HTR-8/SVneo (cell line): ENCODE measurements at regions not wholly inside any gene's neighbourhood (a gene's known extent, or its start where the extent isn't known, plus 50 kb on each side); places are given as distances from the start of the nearest gene placed in this dataset.
A peak's percentile ranks its signal among the peaks of the same experiment; 100 is the strongest.

Experiments used
- DNase-seq: peaks from one replicate; pipeline ENCODE4 v3.0.0; 2011; ENCODE audit warnings: low spot score, mixed read lengths; ENCODE audit not compliant: insufficient read length
- FAIRE-seq: peaks from 2 replicates; lab custom pipeline; 2011; peaks lifted over from hg19 to GRCh38; lab: Jason Lieb, UNC

GRCh38 chr12:45102818-45103217 is 51.9 kb upstream of the DBX2 start:
- FAIRE-seq = no peak

DNA sequence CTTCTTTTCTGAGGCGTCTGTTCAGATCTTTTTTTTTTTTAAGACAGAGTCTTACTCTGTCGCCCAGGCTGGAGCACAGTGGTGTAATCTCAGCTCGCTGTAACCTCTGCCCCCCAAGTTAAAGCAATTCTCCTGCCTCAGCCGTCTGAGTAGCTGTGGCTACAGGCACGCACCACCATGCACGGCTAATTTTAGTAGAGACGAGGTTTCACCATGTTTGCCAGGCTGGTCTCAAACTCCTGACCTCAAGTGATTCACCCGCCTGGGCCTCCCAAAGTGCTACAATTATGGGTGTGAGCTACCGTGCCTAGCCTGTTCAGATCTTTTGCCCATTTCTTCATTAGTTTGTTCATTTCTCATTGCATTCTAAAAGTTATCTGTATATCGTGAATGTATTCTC is 55.1 kb upstream of the DBX2 start:
- FAIRE-seq = no peak

More at GRCh38 chr12:45102818-45103217, 51.9 kb upstream of the DBX2 start:
- DNase-seq = no peak

GRCh38 chr12:45112306-45112705 is 61.4 kb upstream of the DBX2 start:
- DNase-seq = no peak
- no peak for FAIRE-seq

More for the DNA sequence above, 55.1 kb upstream of the DBX2 start:
- no peak for DNase-seq

GRCh38 chr12:45121224-45121623 is 70.3 kb upstream of the DBX2 start:
- no peak for FAIRE-seq
- DNase-seq = no peak

DNA sequence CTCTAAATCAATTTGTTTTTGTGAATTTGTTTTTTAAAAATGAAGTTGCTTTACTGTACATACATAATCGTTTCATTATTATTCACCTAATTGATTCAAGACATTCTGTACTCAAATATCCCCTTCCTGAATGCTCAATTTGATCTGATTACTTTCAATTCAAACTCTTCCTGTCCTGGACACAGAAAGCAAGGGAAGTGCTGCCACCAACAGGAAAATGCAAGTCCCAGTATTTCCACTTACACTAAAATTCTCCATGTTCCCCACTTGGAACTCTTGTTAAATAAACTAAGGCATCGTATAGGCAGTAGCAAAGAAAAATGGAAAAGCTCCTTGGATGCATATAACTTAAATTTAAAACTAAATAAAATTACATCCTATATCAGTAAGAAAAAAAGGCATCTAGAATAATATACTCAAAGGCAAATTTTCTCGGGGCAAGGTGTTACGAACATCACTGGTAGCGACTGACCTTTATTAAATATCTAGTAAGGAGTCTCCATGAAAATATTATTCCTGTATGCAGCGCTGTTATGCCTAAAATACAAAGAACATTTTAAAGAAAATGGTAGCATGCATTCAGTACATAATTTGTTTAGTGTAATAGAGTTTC is 72.0 kb upstream of the DBX2 start:
- FAIRE-seq (no peak), DNase-seq (peak; percentile 28)

GRCh38 chr12:45124485-45125155 is 73.7 kb upstream of the DBX2 start:
- FAIRE-seq (no peak), DNase-seq (no peak)

DNA sequence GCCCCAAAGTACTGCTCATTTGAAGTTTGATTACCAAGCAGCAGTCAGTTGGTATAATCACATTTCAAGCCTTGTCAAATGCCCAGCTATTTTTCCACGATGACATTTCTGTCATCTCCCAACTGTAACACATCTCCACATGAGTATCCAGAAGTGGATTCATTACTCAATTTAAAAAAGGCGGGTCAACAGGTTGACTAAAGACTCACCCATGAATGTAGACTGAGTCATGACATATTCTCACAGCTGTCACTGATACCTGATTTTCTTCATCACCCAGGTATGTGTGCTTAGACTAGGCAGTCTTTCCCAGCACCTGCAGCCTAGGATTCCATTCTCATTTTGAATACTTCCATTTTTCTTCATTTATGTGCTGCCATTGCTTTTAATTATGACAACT is 75.1 kb upstream of the DBX2 start:
- DNase-seq (no peak), FAIRE-seq (no peak)

DNA sequence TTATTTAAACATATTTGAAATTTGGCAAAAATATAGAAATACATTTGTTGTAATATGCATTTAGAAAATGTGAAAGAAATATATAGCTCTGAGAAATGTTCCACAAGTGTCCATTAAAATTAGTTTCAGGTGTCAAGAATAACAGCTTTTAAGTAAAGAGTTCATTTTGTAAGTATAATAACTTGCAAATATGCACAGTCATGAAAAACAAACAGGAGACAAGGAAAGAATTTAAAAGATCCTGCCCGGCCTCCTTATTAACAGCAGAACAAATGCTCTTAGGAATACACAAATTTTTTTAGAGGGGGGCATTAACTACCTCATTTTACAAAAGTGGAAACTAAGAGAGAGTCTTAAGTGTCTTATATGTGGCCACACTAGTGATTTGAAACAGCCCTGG is 77.7 kb upstream of the DBX2 start:
- FAIRE-seq (no peak), DNase-seq (no peak)

DNA sequence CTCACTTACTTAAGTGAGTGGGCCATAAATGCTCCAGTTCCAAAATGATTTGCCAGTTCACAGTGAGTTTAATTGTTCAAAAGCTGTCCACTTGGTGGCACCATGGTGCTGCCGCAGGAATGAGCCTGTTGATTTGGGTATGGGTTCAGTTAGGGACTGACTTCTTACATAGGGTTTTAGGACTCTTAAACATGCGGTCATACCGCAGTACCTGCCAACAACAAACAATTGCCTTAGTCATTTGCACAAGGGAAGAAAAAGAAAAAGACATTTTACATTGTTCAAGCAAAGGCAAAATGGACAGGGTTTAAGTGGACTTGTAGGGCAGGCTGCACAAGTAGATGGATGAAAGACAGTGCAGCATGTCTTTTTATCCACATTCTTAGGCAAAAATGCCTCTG is 80.0 kb upstream of the DBX2 start:
- FAIRE-seq (peak; percentile 81), DNase-seq (peak; percentile 56)

GRCh38 chr12:45131506-45131905 is 80.6 kb upstream of the DBX2 start:
- FAIRE-seq = no peak
- DNase-seq = no peak

GRCh38 chr12:45138609-45139008 is 77.3 kb upstream of the ANO6 start:
- FAIRE-seq (no peak), DNase-seq (no peak)

DNA sequence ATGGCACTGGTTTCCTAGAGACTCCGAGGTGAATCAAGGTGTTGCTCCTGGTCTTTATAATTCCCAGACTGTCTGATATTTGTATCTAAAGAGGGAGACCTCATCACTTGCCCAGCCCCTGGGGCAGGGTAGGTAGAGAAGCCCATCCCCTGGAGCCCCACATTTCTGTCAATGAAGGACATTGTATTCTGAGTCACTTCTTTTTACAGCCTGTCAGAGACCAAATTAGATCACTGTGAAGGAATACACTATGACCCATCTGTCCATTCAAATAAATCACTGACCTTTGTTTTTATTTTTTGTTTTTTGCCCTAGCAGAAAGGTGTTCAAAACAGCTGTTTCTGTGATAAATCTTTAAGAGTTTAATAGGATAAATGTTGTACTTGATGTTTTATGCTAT is 67.9 kb upstream of the ANO6 start:
- DNase-seq (no peak), FAIRE-seq (no peak)

- FAIRE-seq (no peak), DNase-seq (no peak)
Measured at GRCh38 chr12:45148619-45149018, 67.3 kb upstream of the ANO6 start.

GRCh38 chr12:45165284-45165683 is 50.6 kb upstream of the ANO6 start:
- no peak for DNase-seq
- FAIRE-seq = no peak

- FAIRE-seq = no peak
- DNase-seq = no peak
Measured at GRCh38 chr12:45166056-45166455, 49.8 kb upstream of the ANO6 start.
